COLO829 (cell line): ENCODE measurements at regions not wholly inside any gene's neighbourhood (a gene's known extent, or its start where the extent isn't known, plus 50 kb on each side); places are given as distances from the start of the nearest gene placed in this dataset.

Source experiments
- DNase-seq: peaks from one replicate; pipeline ENCODE4 v3.0.0; 2012; ENCODE audit warnings: low spot score

DNA sequence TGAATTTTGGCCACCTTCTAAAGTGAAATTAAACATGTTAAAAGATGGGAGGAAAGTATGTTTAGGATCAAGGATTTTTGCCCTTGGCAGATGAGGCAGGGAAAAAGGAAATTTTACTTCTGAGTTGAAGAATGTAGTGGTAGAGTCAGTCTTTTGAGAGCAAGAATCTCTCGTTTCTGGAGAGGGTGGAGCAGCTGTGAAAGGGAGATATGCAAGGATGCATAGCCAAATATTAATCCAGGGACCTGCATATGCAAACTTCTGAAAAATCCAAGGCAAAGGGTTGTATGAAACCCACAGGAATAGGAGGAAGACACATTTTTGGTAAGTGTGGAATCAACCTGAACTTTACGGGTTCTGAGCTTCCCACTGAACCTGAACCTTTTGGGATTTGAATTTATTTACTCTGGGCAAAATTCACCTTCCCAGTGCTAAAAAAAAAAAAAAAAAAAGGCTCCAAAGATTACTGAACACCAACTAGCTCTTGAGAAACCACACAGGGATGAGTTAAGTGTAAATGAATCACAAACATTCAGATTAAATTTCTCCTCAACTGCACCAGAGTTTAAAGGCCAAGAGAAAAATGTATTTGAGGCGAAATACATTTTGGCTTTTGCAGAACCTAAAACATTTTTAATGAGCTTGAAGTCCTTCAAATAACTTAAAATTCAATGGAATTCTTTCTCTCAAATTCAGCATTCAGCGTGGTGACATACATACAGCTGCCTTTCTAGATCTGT lies 187.1 kb upstream of the CDKN3 start:
- DNase-seq = no peak

DNA sequence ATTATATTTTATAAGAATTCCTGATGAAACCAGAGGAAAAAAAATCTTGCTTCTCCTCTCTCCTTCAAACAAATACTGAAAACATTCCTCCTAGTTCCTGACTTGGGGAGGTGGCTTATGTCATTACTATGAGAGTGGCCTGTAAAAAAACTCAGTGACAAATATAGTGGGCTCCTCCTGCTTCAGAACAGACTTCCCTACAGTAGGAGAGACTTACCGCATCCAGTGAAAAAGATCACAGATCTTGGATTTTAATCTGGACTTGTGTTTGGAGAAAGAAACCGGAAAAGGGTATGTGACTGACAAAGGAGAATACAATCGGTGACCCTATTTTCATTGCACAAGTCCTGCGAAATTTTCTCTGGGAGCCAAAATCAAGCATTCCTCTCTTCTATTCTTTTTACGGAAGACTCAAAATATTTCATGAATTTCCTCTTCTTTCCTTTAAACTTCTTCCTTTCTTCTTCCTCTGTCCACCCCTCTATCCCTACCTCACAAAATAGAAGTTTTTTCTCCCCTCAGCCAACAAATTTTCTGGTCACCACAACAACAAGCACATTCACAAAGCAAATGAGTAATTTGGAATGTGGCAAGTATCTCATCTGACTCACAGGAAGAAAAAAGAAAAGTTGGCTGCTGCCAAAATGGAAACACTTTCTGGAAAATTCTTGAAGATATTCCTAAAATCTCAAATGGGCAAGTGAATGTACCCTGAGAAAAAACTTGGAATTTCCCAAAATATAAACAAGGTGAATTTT lies 185.1 kb upstream of the CDKN3 start:
- DNase-seq = peak; percentile 63

DNA sequence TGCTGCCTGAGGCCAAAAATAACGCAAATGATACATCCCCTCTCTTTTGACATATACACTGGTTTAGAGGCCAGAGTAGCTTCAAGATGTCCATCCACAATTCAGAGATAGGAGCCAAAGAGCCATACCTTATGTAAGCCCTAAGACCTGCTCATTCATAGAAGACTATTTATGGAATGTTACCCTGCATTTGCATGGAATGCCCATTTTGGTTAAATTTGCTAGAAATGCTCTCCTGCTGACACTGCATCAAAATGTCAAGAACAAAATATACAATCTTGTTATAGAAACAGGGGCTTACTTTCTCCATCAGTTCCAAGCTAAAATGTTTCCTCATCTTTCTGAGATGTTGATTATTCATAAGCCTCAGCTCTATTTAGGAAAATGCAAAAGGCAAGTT lies 183.3 kb upstream of the CDKN3 start:
- no peak for DNase-seq

DNA sequence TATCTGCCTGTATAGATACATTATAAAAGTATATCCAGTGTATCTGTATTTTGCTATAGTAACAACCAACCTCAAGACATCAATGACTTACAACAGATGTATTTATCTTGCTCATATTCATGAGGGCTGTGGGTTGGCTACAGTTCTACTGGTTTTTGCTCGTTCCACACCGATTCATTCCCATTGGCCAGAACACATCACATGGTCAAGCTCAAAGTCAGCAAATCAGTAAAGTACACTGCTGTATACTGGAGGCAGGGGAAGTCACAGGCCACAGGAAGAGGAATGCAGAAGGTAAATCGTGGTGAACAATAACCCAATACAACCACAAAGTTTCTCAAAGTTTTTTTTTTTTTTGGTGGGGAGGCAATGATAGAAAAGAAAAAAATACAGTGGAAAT lies 180.0 kb upstream of the CDKN3 start:
- DNase-seq = no peak

DNA sequence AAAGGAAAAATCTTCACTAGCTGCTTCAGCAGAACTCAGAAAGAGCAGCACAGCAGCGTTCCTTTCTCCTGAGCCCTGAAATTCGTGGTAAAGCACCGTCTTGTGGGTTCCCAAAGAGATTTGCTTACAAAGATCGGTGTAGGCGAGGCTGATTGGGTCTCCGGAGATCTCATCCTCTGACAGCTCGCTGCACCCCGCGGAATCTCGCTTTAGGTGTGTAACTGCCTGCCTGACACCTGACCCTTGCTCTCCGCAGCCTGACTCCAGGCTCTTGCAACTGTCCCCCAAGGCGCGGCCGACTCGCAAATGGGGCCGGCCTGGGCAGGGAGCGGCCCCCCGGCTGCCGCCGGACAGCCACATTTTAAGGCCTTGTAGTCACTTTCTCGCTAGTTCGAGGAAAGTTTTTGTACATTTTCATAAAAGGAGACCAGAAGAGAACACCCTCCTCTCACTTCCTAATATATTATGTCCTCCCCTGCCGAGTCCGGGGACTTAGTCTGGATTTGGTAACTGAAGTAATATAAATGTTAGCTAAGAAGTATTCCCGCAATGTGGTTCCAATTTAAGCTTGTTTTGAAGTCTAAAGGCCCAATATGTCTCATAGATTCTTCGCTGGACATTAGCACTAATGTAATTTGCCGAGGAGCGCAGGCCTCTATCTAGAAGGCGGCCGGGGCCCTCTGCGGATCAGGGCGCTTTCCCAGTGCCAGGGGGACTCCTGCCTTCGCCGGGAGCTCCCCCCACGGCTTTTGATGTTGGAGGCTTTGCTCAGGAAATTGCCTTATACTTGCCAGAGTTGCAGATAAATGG lies 177.3 kb upstream of the CDKN3 start:
- no peak for DNase-seq

DNA sequence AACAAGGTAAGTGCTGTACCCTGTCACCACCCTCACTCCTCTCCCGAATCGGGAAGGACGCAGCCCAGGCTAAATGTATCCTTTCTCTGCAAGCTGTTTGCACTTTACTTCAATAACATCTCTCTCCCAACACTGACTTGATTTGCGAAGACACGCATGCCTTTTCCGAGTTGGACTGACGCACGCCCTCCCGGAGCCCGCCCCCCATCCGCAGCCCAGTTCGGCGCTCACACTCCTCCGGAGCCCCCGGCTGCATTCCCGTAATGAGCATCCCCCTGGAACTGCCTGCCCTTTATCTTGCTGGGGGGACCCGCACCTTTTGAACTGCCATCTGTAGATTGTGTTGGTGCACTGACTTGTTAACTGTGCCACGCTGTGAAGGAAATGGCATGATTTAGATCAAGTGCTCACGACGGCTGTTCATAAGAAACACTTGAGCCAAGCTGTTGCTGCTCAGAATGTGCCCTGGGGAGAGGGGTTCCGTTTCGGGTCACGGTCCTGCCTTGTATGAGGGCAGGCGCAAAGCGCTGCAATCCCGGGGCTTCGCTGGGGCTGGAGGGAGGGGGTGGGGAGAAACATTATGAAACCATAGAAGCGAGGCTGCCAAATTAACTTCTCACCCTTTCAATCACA lies 176.6 kb upstream of the CDKN3 start:
- DNase-seq = no peak

DNA sequence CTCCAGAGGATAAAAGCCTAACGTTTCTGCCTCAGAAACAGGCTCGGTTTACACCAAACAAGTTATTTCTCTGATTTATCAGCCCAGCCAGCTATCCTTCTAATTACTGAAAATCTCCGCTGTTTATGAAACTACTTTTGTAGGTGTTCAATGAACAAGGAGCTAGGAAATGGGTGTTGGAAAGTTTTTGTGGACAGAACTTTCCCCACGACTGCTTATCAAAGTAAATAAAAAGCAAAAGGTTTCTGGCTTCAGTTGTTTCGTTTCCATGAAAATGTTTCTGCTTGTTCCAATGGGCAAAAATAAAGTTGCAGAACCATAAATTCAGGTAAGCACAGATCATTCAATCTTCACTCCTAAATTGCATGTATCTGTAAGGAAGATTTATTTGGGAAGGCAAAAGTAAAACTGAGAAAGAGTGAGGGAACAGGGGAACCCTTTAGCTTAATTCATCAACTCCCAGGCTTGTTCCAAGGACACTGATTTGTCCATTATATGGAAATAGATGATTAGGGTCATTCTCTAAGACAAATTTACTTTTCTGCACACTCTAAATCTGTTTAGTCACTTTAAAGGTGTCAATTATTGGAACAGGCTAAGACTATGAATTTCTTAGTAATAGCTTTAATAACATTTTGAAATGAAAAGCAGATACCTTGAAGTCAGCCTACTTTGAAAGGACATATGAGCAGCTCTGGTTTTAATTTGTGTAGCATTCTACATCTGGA lies 175.9 kb upstream of the CDKN3 start:
- no peak for DNase-seq

DNA sequence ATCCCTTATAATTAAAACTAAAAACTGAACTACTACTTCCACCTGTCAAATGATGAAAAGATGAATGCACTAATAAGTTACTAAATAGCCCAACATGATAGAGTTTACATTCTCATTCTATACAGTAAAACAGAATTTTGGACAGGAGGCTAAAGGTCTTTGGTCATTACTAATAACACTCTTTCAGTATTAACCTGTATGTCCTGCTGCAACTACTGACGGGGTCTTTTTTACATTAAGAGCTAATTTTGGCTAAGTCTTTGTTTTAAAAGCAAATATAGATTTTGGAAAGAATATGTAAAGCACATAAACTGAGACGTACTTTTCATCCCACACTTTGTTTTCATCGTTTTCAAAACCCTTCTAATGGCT lies 175.4 kb upstream of the CDKN3 start:
- DNase-seq = no peak

DNA sequence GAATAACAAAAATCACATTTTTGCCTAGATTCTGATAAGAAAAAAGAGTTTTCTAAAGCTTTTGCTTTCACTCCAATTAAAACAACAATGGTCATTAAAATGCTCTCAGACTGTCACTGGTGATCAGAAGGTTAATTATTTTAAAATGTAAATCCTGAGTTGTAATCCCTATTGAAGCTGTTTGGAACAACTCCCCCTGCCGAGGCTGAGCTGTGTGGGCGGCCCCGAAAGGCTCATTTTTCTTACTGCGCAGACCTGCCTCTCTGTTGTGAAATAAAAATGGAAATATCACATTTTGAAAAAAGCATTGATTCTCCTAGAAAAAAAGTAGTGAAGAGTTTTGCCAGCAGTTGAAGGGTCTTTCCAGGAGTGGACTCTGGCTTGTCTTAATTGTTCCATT lies 174.8 kb upstream of the CDKN3 start:
- no peak for DNase-seq

DNA sequence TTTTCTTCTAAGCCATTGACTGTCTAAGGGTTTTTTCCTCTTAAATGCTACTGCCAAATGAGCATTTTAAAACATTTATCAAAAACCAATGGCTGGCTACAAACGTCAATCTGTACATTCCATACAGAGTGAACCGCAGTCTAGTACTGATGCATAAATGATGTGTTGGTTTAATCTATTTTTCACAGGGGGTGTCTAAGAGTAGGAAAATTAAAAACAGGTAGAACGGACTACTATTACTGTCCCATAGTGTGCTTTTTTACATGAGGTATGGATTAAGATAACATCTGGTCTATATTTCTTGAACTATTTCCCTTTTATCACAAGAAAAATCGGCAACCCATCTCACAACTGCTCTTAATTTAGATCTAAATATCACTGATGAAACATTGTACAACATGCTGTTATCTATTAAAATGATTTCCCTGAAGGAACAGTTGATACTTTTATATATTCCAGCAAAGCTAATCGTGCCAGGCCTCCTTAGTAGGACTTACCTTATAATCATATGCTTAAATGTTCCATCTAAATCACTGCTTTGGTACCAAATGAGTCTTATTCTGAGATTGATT lies 172.9 kb upstream of the CDKN3 start:
- no peak for DNase-seq

DNA sequence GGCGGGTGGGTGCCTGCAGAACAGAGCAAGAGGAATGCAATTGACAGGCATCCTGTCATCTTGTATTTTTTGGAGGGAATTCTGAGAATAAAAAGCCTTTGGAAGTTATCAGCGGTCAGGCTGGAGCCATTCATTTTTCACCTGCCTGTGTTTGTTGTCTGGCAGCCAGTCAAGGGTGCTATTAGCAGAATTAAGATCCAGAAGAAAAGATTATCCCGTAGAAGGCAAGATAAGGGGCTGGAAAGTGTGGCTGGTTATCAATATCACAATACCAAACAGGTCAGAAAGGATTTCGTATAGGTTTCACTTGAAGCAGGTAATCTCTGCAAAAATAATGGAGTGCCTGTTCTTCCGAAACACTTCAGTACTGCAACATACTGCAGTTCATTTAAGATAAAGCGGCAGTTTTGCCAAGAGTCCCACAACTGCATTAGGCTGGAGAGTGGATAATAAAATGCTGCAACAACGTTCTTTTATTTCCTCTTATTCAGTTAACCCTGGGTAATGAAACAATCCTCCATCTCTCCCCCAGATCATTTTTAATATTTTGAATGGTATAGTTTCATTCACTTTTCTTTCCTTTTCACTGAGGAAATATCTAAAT lies 171.2 kb upstream of the CDKN3 start:
- DNase-seq = no peak

DNA sequence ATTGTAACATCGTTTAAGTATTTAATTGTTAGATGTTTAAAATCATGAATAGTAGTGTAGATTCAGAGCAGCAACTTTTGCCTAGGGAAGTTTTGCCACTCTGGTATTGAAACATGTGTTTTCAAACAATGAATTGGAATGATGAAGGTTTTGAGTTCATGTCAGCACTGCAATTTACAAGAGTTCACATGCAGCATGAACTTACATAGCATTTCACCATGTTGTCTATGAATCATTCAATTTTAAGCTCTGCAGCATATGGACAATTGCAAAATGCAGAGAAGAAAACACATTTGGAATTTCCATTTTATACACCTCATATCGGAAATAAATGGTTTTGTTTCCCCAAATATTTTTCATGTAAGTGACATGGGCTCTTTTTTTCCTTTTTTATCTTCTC lies 170.7 kb upstream of the CDKN3 start:
- no peak for DNase-seq

DNA sequence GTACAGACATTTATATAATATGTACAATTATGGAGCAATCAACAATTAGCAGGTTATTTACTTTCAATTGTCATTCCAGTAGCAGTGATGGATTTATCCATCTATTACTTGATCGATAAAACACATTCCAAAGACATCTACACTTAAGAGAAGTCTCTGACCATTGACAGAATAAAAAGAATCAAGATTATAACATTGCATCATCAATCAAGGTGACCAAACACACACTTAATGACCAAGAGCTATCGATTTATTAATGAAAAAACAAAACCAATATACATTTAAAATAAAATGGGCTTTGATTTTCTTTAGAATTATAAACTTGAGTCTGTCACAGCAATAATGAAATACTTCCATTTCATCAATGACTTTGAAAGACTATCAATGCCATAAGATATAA lies 170.2 kb upstream of the CDKN3 start:
- DNase-seq = no peak

DNA sequence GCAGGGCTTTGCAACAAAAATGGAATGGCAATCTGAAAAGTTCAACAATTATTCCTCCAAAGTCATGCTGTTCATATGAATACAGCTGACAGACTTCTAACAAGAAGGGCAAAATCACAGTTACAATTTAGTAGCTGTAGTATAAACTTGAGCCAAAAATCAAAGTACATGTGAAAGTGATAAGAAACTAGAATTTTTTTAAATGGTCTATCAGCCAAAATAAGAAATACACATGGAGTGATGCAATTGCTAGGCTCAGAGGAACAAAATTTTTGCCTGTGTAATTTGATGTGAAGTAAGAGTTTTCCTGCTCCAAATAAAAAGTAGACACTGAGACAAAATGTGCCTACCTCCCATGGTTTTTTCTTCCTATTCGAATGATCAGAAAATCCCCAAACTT lies 167.7 kb upstream of the CDKN3 start:
- no peak for DNase-seq

DNA sequence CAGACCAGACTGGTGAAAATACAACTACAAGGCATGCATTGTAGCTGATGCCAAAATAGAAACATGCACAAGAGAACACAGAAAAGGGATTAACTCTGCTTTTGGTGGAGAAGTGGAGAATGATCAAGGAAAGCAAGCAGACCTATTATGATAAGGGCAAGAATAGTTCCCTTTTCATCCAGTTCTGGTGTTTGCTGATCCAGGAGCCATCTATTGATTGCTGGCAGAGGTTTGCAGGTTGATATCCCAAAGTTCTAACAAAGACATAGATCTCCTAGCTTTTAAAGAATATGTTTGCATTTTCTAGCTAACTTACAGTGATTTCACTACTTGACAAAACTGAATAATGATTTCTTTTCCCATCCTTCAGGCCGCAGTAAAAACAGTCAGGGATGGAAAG lies 166.2 kb upstream of the CDKN3 start:
- DNase-seq = no peak

DNA sequence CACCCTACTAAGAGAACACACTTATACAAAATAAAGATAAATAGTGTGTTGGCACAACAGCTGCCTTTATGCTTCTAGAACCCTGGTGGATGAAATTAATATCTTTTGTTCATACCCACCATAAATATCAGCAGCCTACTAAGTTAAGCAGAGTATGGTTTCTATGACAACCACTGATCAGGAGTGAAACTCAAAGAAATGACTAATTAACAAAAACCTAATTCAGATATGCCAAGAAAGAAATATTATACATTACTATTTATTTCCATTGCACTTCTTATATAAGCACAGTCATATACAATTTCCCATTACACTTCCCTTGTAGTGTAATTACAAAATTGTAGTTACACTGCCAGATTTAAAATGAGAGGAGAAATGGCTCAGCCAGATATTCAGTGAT lies 164.1 kb upstream of the CDKN3 start:
- no peak for DNase-seq

DNA sequence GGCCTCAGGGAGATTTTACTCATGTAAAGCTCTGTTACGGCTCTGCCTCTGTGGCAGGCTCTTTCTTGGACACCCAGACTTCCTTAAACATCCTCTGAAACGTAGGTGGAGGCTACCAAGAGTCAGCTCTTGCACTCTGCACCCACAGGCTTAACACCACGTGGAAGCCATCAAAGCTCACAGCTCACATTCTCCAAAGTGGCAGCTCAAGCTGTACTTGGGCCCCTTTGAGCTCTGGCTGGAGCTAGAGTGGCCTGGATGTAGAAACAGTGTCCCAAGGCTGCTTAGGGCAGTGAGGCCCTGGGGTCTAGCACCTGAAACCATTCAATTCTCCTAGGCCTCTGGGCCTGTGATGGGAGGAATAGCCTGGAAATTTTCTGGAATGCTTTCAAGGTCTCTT lies 155.3 kb upstream of the CDKN3 start:
- DNase-seq = no peak

DNA sequence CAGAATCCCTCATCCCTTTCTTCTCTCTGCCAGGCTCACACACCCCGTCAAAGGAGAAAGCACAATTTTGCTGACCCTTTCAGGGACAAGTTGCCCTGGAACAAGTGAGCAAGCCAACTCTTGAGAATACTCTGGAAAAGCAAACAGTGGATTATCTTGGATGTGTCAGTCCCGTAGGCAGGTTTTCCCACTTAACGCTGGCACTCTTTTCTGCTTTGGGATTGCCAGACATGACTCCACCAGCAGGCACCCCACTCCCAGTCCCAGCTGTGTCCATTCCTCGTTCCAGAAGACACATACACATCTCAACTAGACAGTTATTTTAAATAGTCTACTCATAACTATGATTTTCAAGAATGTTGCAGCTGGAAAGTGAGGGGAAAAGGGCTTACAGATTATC lies 145.5 kb upstream of the CDKN3 start:
- no peak for DNase-seq

DNA sequence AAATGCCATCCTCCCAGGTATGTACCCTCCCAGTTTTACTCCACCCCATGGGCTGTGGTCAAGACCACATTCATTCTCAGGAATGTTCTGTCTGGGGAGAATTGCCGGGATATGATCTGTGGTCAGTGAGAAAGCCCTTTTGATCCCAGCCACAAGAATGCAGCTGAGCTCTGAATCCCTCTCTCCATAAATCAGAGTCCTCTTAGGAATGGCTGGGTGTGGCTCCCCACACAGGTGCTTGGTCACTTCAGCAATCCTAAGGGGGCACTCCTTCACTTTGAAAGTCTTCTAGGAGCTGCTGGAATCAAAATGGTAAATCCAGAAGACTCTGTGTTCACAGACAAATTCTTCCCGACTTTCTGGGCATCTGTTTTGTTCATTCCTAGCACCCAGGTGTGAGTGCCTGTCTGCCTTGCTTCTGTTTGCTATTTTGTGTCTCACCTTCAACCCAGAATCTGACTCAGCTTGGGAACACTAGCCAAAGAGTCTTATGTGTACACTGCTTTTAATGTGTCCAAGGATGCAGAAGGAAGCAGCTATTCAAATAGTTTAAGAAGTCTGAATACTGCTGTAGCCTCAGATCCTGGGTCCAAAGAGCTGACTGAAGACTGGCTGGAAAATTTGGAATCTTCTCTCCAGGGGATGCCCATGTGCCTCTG lies 144.6 kb upstream of the CDKN3 start:
- DNase-seq = peak; percentile 11

DNA sequence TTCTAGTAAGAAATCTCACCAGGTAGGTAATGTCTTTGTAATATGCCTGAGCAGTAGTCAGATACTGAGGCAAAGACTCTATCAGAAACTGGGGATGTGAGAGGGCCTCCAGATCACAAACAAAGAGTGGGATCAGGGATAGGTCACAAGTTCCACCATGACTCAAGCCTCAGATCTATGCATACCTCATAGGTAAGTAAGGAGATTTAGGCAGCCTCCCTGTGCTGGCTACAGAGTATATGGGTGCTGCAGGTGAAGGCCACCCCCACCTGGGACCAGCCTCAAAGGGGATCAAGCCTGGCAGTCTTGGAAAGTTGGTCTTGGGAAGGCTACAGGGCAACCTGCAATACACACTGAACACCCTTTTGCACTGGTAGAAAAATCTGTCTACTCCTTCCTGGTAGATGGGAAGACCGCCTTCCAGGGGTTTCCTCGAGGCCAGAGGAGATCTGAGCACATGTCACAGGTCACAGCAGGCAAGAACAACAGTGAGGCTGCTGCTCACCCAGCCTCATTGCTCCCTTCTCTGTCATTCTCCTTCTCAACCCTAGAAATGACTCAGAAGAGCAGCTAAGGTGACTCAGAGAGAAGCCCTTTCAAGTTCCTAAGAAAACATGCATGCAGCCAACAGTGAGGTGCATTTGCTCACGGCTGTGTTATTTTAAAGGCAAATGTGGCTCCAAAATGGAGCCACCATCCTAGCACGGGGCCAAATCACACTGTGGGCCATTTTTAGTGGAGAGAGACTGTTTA lies 143.4 kb upstream of the CDKN3 start:
- peak; percentile 5 for DNase-seq
